Pons (tissue), 1 donor: ENCODE measurements at regions not wholly inside any gene's neighbourhood (a gene's known extent, or its start where the extent isn't known, plus 50 kb on each side); places are given as distances from the start of the nearest gene placed in this dataset.
"Not testable (repeated sequence)": the region's sequence is repeated elsewhere in the genome, so short reads cannot be mapped to it uniquely, and the experiment has no call there.

Experiments
- DNase-seq: peaks from one replicate; pipeline ENCODE4 v3.0.0-alpha.2; 2016; ENCODE audit warnings: low spot score

- DNase-seq: no peak
Measured at GRCh38 chr6:144477396-144477795, 192.3 kb downstream of the UTRN start.

GRCh38 chr6:144477856-144478255 lies 192.7 kb downstream of the UTRN start:
- DNase-seq: no peak

GRCh38 chr6:144478483-144478882 lies 193.3 kb downstream of the UTRN start:
- peak; percentile 29 for DNase-seq

- no peak for DNase-seq
Measured at GRCh38 chr6:144479991-144480390, 194.9 kb downstream of the UTRN start.

- DNase-seq: no peak
Measured at GRCh38 chr6:144480473-144480872, 195.3 kb downstream of the UTRN start.

- DNase-seq: no peak
Measured at GRCh38 chr6:144481527-144481926, 196.4 kb downstream of the UTRN start.

GRCh38 chr6:144482142-144482541 lies 197.0 kb downstream of the UTRN start:
- DNase-seq: peak; percentile 75

- DNase-seq: no peak
Measured at GRCh38 chr6:144485531-144485930, 200.4 kb downstream of the UTRN start.

GRCh38 chr6:144488590-144488989 lies 203.5 kb downstream of the UTRN start:
- no peak for DNase-seq

- DNase-seq: no peak
Measured at GRCh38 chr6:144493035-144493910, 208.1 kb downstream of the UTRN start.

- DNase-seq: not testable (repeated sequence)
Measured at GRCh38 chr6:144495076-144495475, 209.9 kb downstream of the UTRN start.

GRCh38 chr6:144497650-144498049 lies 212.5 kb downstream of the UTRN start:
- no peak for DNase-seq

- DNase-seq: no peak
Measured at GRCh38 chr6:144500892-144501291, 215.8 kb downstream of the UTRN start.

- not testable (repeated sequence) for DNase-seq
Measured at GRCh38 chr6:144505214-144505613, 220.1 kb downstream of the UTRN start.

- not testable (repeated sequence) for DNase-seq
Measured at GRCh38 chr6:144506051-144506450, 220.9 kb downstream of the UTRN start.

- not testable (repeated sequence) for DNase-seq
Measured at GRCh38 chr6:144507772-144508312, 222.7 kb downstream of the UTRN start.

GRCh38 chr6:144510859-144511258 lies 225.7 kb downstream of the UTRN start:
- DNase-seq: no peak

- no peak for DNase-seq
Measured at GRCh38 chr6:144515761-144516160, 230.6 kb downstream of the UTRN start.

GRCh38 chr6:144519426-144519825 lies 234.3 kb downstream of the UTRN start:
- DNase-seq: no peak

- no peak for DNase-seq
Measured at GRCh38 chr6:144528743-144529425, 243.7 kb downstream of the UTRN start.

- no peak for DNase-seq
Measured at GRCh38 chr6:144530118-144530517, 245.0 kb downstream of the UTRN start.

GRCh38 chr6:144532238-144532637 lies 247.1 kb downstream of the UTRN start:
- not testable (repeated sequence) for DNase-seq

GRCh38 chr6:144534180-144534579 lies 249.0 kb downstream of the UTRN start:
- no peak for DNase-seq
